ENCODE measurements at regions not wholly inside any gene's neighbourhood (a gene's known extent, or its start where the extent isn't known, plus 50 kb on each side); places are given as distances from the start of the nearest gene placed in this dataset.

DNA sequence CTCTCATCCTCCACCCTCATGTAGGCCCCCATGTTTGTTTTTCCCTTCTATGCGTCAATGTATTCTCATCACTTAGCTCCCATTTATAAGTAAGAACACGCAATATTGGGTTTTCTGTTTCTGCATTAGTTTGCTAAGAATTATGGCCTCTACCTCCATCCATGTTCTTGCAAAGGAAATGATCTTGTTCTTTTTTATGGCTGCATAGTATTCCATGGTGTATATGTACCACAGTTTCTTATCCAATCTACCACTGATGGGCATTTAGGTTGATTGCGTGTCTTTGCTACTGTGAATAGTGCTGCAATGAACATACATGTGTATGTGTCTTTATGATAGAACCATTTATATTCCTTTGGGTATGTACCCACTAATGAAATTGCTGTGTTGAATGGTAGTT lies 200.0 kb downstream of the ADGRG6 start:
- TF ChIP-seq, protein P1, sequence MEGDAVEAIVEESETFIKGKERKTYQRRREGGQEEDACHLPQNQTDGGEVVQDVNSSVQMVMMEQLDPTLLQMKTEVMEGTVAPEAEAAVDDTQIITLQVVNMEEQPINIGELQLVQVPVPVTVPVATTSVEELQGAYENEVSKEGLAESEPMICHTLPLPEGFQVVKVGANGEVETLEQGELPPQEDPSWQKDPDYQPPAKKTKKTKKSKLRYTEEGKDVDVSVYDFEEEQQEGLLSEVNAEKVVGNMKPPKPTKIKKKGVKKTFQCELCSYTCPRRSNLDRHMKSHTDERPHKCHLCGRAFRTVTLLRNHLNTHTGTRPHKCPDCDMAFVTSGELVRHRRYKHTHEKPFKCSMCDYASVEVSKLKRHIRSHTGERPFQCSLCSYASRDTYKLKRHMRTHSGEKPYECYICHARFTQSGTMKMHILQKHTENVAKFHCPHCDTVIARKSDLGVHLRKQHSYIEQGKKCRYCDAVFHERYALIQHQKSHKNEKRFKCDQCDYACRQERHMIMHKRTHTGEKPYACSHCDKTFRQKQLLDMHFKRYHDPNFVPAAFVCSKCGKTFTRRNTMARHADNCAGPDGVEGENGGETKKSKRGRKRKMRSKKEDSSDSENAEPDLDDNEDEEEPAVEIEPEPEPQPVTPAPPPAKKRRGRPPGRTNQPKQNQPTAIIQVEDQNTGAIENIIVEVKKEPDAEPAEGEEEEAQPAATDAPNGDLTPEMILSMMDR (IDR thresholded peaks at IDR 0.05) = no peak
- TF ChIP-seq JUN (IDR thresholded peaks at IDR 0.05) (no peak), BHLHE40 (IDR thresholded peaks at IDR 0.05; ENCODE audit: low read depth, low read length) (no peak), RAD21 (conservative IDR thresholded peaks at IDR 0.05 in 1 of 2, IDR thresholded peaks at IDR 0.05 in 1 of 2) (no peak), EP300 (IDR thresholded peaks at IDR 0.05) (no peak), POLR2A (IDR thresholded peaks at IDR 0.05; ENCODE audit: low read length) (no peak), KDM1A (IDR thresholded peaks at IDR 0.05; ENCODE audit: low read depth) (no peak), ESRRA (IDR thresholded peaks at IDR 0.05; ENCODE audit: borderline replicate concordance, low read length) (no peak), ZNF302 (CRISPR knock-in tag; IDR thresholded peaks at IDR 0.05) (no peak), MYC (IDR thresholded peaks at IDR 0.05; ENCODE audit: borderline replicate concordance, low read length) (no peak), CHD4 (IDR thresholded peaks at IDR 0.05; ENCODE audit: borderline replicate concordance) (no peak)
- TF ChIP-seq, protein P2, sequence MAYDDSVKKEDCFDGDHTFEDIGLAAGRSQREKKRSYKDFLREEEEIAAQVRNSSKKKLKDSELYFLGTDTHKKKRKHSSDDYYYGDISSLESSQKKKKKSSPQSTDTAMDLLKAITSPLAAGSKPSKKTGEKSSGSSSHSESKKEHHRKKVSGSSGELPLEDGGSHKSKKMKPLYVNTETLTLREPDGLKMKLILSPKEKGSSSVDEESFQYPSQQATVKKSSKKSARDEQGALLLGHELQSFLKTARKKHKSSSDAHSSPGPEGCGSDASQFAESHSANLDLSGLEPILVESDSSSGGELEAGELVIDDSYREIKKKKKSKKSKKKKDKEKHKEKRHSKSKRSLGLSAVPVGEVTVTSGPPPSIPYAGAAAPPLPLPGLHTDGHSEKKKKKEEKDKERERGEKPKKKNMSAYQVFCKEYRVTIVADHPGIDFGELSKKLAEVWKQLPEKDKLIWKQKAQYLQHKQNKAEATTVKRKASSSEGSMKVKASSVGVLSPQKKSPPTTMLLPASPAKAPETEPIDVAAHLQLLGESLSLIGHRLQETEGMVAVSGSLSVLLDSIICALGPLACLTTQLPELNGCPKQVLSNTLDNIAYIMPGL (CRISPR knock-in tag; IDR thresholded peaks at IDR 0.05; ENCODE audit: borderline replicate concordance) = no peak
